Endothelial cell of umbilical vein (primary cell): ENCODE measurements at regions not wholly inside any gene's neighbourhood (a gene's known extent, or its start where the extent isn't known, plus 50 kb on each side); places are given as distances from the start of the nearest gene placed in this dataset.

Experiments used
- MAX ChIP-seq: IDR thresholded peaks from 2 replicates; pipeline ENCODE4 v1.6.1; 2011; ENCODE audit not compliant: insufficient read depth, insufficient read length
- POLR2A ChIP-seq: IDR thresholded peaks from 2 replicates; pipeline ENCODE4 v1.6.1; 2012; ENCODE audit warnings: low read depth, mild to moderate bottlenecking, control low read depth, low read length
- TF ChIP-seq, protein P1 (sequence below), 2 donors: IDR thresholded peaks; 1 replicate in 1 of 2; 2 replicates in 1 of 2; pipeline ENCODE4 v1.5.1; 2011; ENCODE audit warnings: low read length in 2 of 2, mild to moderate bottlenecking in 2 of 2, moderate library complexity in 2 of 2, control low read depth in 1 of 2, inconsistent platforms in 1 of 2, low read depth in 1 of 2; ENCODE audit not compliant: insufficient read depth in 1 of 2; ENCODE audit errors: extremely low read depth in 1 of 2

GRCh38 chr3:82081351-82081750, 319.9 kb upstream of the GBE1 start:
- TF ChIP-seq MAX (no peak), POLR2A (no peak)
- TF ChIP-seq, protein P1, sequence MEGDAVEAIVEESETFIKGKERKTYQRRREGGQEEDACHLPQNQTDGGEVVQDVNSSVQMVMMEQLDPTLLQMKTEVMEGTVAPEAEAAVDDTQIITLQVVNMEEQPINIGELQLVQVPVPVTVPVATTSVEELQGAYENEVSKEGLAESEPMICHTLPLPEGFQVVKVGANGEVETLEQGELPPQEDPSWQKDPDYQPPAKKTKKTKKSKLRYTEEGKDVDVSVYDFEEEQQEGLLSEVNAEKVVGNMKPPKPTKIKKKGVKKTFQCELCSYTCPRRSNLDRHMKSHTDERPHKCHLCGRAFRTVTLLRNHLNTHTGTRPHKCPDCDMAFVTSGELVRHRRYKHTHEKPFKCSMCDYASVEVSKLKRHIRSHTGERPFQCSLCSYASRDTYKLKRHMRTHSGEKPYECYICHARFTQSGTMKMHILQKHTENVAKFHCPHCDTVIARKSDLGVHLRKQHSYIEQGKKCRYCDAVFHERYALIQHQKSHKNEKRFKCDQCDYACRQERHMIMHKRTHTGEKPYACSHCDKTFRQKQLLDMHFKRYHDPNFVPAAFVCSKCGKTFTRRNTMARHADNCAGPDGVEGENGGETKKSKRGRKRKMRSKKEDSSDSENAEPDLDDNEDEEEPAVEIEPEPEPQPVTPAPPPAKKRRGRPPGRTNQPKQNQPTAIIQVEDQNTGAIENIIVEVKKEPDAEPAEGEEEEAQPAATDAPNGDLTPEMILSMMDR (IDR thresholded peaks at IDR 0.05; ENCODE audit: extremely low read depth in 1 of 2, insufficient read depth in 1 of 2, low read depth in 1 of 2, low read length in 2 of 2): no peak
